ENCODE measurements at regions not wholly inside any gene's neighbourhood (a gene's known extent, or its start where the extent isn't known, plus 50 kb on each side); places are given as distances from the start of the nearest gene placed in this dataset.

- Histone ChIP-seq H3K4me3 (ENCODE audit: low read depth, low read length) (no peak overlapping the region), H3K36me3 (ENCODE audit: control insufficient read depth in 2 of 2, insufficient read depth in 1 of 2, low read length in 2 of 2) (no peaks in the 10 kb centered on the region), H3K27ac (ENCODE audit: extremely low read depth, low read depth, low read length) (no peak overlapping the region), H3K9me3 (ENCODE audit: control insufficient read depth, insufficient read depth, low read depth, low read length) (no peaks in the 10 kb centered on the region), H3K4me1 (ENCODE audit: control insufficient read depth, insufficient read depth, low read length) (no peaks in the 10 kb centered on the region)
- ChIA-PET POLR2A (no interaction called here), CTCF (no interaction called here)
- TF ChIP-seq ZBTB11 (tag by site-specific recombination; conservative IDR thresholded peaks at IDR 0.05; ENCODE audit: low read depth) (no peak), SP3 (tag by site-specific recombination; IDR thresholded peaks at IDR 0.05) (no peak), ZNF654 (tag by site-specific recombination; IDR thresholded peaks at IDR 0.05; ENCODE audit: low read depth) (no peak), ZFP37 (tag by site-specific recombination; IDR thresholded peaks at IDR 0.05) (no peak), ZNF449 (tag by site-specific recombination; IDR thresholded peaks at IDR 0.05) (no peak), PRDM2 (tag by site-specific recombination; IDR thresholded peaks at IDR 0.05; ENCODE audit: borderline replicate concordance) (no peak)
Observed at GRCh38 chr16:86661706-86662105, 83.4 kb downstream of the FOXL1 start.

DNA sequence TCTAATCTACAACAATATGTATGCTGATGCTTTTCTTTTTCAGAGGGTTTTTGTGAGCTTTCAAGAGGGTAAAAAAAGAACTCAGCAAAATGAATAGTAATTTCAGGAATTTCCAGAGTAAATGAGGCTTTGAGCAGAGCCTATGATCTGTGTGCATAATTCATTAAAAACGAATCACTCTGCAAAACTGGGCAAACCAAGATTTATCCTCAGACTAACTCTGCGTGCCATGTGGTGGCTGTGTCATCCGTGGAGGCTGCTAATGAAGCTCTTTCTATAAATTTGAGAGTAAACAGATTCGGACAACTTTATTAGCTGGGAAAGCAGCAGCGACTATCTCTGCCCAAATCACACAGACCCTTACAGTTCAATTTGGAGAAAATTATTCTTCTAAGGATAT, 83.8 kb downstream of the FOXL1 start:
- no peaks in the 10 kb centered on the region for H3K9me3 ChIP-seq (ENCODE audit: control insufficient read depth, insufficient read depth, low read depth, low read length)
- H3K4me3 ChIP-seq (ENCODE audit: low read depth, low read length), result no peak overlapping the region
- ChIA-PET POLR2A (no interaction called here), CTCF (interaction anchor here (0.5 to 0.6 kb wide), 4 partner anchors 30 to 723 kb away, joined by 3 to 4 read pairs (median 3); no protein-coding TSS in a partner anchor)
- H3K27ac ChIP-seq (ENCODE audit: extremely low read depth, low read depth, low read length), result no peak overlapping the region
- no peaks in the 10 kb centered on the region for H3K4me1 ChIP-seq (ENCODE audit: control insufficient read depth, insufficient read depth, low read length)
- no peaks in the 10 kb centered on the region for H3K36me3 ChIP-seq (ENCODE audit: control insufficient read depth in 2 of 2, insufficient read depth in 1 of 2, low read length in 2 of 2)
- TF ChIP-seq PATZ1 (tag by site-specific recombination; IDR thresholded peaks at IDR 0.05) (no peak), HOXC10 (CRISPR knock-in tag; IDR thresholded peaks at IDR 0.05) (no peak), BCL6B (tag by site-specific recombination; IDR thresholded peaks at IDR 0.05) (no peak), GFI1B (tag by site-specific recombination; IDR thresholded peaks at IDR 0.05) (no peak), YY1 (tag by site-specific recombination; IDR thresholded peaks at IDR 0.05) (no peak), ZNF558 (tag by site-specific recombination; IDR thresholded peaks at IDR 0.05) (no peak), ZNF707 (tag by site-specific recombination; IDR thresholded peaks at IDR 0.05) (no peak), ZFP69B (tag by site-specific recombination; IDR thresholded peaks at IDR 0.05) (no peak), KLF17 (tag by site-specific recombination; IDR thresholded peaks at IDR 0.05) (no peak), ZNF600 (tag by site-specific recombination; IDR thresholded peaks at IDR 0.05) (no peak), ZNF248 (tag by site-specific recombination; IDR thresholded peaks at IDR 0.05) (no peak), ZNF792 (tag by site-specific recombination; IDR thresholded peaks at IDR 0.05) (no peak), ZNF548 (tag by site-specific recombination; IDR thresholded peaks at IDR 0.05) (no peak), KLF8 (tag by site-specific recombination; IDR thresholded peaks at IDR 0.05) (no peak), SP2 (tag by site-specific recombination; IDR thresholded peaks at IDR 0.05) (no peak)
